Astrocyte of the cerebellum (primary cell): ENCODE measurements at regions not wholly inside any gene's neighbourhood (a gene's known extent, or its start where the extent isn't known, plus 50 kb on each side); places are given as distances from the start of the nearest gene placed in this dataset.
"Not testable (repeated sequence)": the region's sequence is repeated elsewhere in the genome, so short reads cannot be mapped to it uniquely, and the experiment has no call there.

ENCODE experiments used
- DNase-seq: peaks from one replicate; pipeline ENCODE4 v3.0.0-alpha.2; 2011; ENCODE audit warnings: low read depth
- H3K4me3 ChIP-seq: 2 replicates; pipeline ENCODE4 v1.5.1; 2011; ENCODE audit warnings: mild to moderate bottlenecking, low read depth, low read length, moderate library complexity
- CTCF ChIP-seq: IDR thresholded peaks from 2 replicates; pipeline ENCODE4 v1.5.1; 2012; ENCODE audit warnings: low read length, low read depth, moderate library complexity, mild to moderate bottlenecking; ENCODE audit errors: missing control alignments
- in situ Hi-C: cut with HindIII; loops from 2 replicates; pipeline ENCODE4 v1.10.0; 2017; ENCODE audit warnings: low sequenced_read_pairs

- TF ChIP-seq CTCF, result no peak
- no peak for DNase-seq
- in situ Hi-C loops, result no loop called here
- no peak overlapping the region for H3K4me3 ChIP-seq
Observed at GRCh38 chr9:99650187-99650874, 171.4 kb upstream of the NR4A3 start.

- no peak for TF ChIP-seq CTCF
- in situ Hi-C loops, result no loop called here
- no peak for DNase-seq
- no peak overlapping the region for H3K4me3 ChIP-seq
Observed at GRCh38 chr9:99660191-99660636, 161.5 kb upstream of the NR4A3 start.

- in situ Hi-C loops, result no loop called here
Observed at GRCh38 chr9:99663297-99663696, 158.4 kb upstream of the NR4A3 start.

GRCh38 chr9:99663856-99664255 is 157.8 kb upstream of the NR4A3 start:
- no peak overlapping the region for H3K4me3 ChIP-seq
- DNase-seq, result no peak
- TF ChIP-seq CTCF, result no peak
- in situ Hi-C loops, result no loop called here

More at GRCh38 chr9:99663297-99663696, 158.4 kb upstream of the NR4A3 start:
- TF ChIP-seq CTCF, result no peak
- no peak overlapping the region for H3K4me3 ChIP-seq
- no peak for DNase-seq

GRCh38 chr9:99666571-99666970 is 155.1 kb upstream of the NR4A3 start:
- no peak overlapping the region for H3K4me3 ChIP-seq
- TF ChIP-seq CTCF, result no peak
- DNase-seq, result no peak
- in situ Hi-C loops, result no loop called here

- H3K4me3 ChIP-seq, DNase-seq, in situ Hi-C loops: not testable (repeated sequence)
Observed at GRCh38 chr9:99670886-99671285, 150.8 kb upstream of the NR4A3 start.

- in situ Hi-C loops, result no loop called here
- DNase-seq, result no peak
- no peak overlapping the region for H3K4me3 ChIP-seq
- no peak for TF ChIP-seq CTCF
Observed at GRCh38 chr9:99677281-99677680, 144.4 kb upstream of the NR4A3 start.
